Calu3 (cell line): ENCODE measurements at regions not wholly inside any gene's neighbourhood (a gene's known extent, or its start where the extent isn't known, plus 50 kb on each side); places are given as distances from the start of the nearest gene placed in this dataset.

Experiments
- BruUV-seq: library from RNA; stranded (reverse); fragments of 400-500 nt; replicated peaks from 2 replicates; lab custom pipeline; 2021; lab: Mats Ljungman, UMichigan
- CTCF ChIA-PET: fragments of 300-600 bp; sonication (Branson Sonifier 250); formaldehyde crosslinking; loops from one replicate; lab custom pipeline; 2022; ENCODE audit warnings: antibody characterized with exemption; lab: Charles Lee
- DNase-seq: peaks from one replicate; pipeline ENCODE4 v3.0.0; 2022
- H3K27ac Mint-ChIP-seq: one replicate; pipeline ENCODE4 v1.8.0; 2022; ENCODE audit warnings: mixed read lengths; ENCODE audit not compliant: unreplicated experiment
- H3K27me3 Mint-ChIP-seq: one replicate; pipeline ENCODE4 v1.8.0; 2022; ENCODE audit warnings: mixed read lengths; ENCODE audit not compliant: unreplicated experiment
- H3K36me3 Mint-ChIP-seq: one replicate; pipeline ENCODE4 v1.8.0; 2022; ENCODE audit warnings: mild to moderate bottlenecking, moderate library complexity, mixed read lengths; ENCODE audit not compliant: insufficient read depth, unreplicated experiment
- H3K4me1 Mint-ChIP-seq: one replicate; pipeline ENCODE4 v1.8.0; 2022; ENCODE audit warnings: mild to moderate bottlenecking, low read depth, mixed read lengths; ENCODE audit not compliant: unreplicated experiment
- H3K4me3 Mint-ChIP-seq: one replicate; pipeline ENCODE4 v1.8.0; 2022; ENCODE audit warnings: mild to moderate bottlenecking, low read depth, moderate library complexity, mixed read lengths; ENCODE audit not compliant: unreplicated experiment
- H3K9me3 Mint-ChIP-seq: one replicate; pipeline ENCODE4 v1.8.0; 2022; ENCODE audit warnings: low read depth, mixed read lengths; ENCODE audit not compliant: unreplicated experiment
- CTCF ChIP-seq: fragments of 200-600 bp; IDR thresholded peaks from one replicate; pipeline ENCODE4 v1.8.0; 2022; ENCODE audit warnings: antibody characterized with exemption; ENCODE audit not compliant: unreplicated experiment
- intact Hi-C: fragments of 100-400 bp; cut with micrococcal nuclease; formaldehyde crosslinking; loops from one replicate; pipeline ENCODE4 v1.10.0; 2022; ENCODE audit not compliant: unreplicated experiment

GRCh38 chr13:62960723-62961122, 1545.1 kb upstream of the PCDH20 start:
- no peak for DNase-seq
- no peak overlapping the region for H3K27ac Mint-ChIP-seq
- intact Hi-C loops, result no loop called here
- no peaks in the 10 kb centered on the region for H3K27me3 Mint-ChIP-seq
- TF ChIP-seq CTCF, result no peak
- H3K4me1 Mint-ChIP-seq, result no peaks in the 10 kb centered on the region
- BruUV-seq, result no TSS peak
- H3K4me3 Mint-ChIP-seq, result no peak overlapping the region
- no peaks in the 10 kb centered on the region for H3K36me3 Mint-ChIP-seq
- H3K9me3 Mint-ChIP-seq, result peaks cover 5% of the 10 kb centered on the region
- CTCF ChIA-PET, result no interaction called here

GRCh38 chr13:62933809-62934208, 1518.2 kb upstream of the PCDH20 start:
- intact Hi-C loops, result no loop called here
- CTCF ChIA-PET, result no interaction called here
- H3K27ac Mint-ChIP-seq, result no peak overlapping the region
- H3K27me3 Mint-ChIP-seq, result no peaks in the 10 kb centered on the region
- DNase-seq, result no peak
- H3K36me3 Mint-ChIP-seq, result no peaks in the 10 kb centered on the region
- no TSS peak for BruUV-seq
- H3K9me3 Mint-ChIP-seq, result peaks cover 3% of the 10 kb centered on the region
- no peaks in the 10 kb centered on the region for H3K4me1 Mint-ChIP-seq
- TF ChIP-seq CTCF, result no peak
- no peak overlapping the region for H3K4me3 Mint-ChIP-seq

GRCh38 chr13:62932256-62932883, 1516.7 kb upstream of the PCDH20 start:
- Mint-ChIP-seq H3K27ac (no peak overlapping the region), H3K36me3 (no peaks in the 10 kb centered on the region), H3K9me3 (no peaks in the 10 kb centered on the region)

GRCh38 chr13:62931853-62932252, 1516.2 kb upstream of the PCDH20 start:
- H3K27me3 Mint-ChIP-seq, result no peaks in the 10 kb centered on the region
- TF ChIP-seq CTCF, result no peak
- H3K4me3 Mint-ChIP-seq, result no peak overlapping the region
- H3K9me3 Mint-ChIP-seq, result no peaks in the 10 kb centered on the region
- no TSS peak for BruUV-seq
- no peak overlapping the region for H3K27ac Mint-ChIP-seq
- CTCF ChIA-PET, result no interaction called here
- intact Hi-C loops, result no loop called here
- no peaks in the 10 kb centered on the region for H3K4me1 Mint-ChIP-seq
- DNase-seq, result no peak
- H3K36me3 Mint-ChIP-seq, result no peaks in the 10 kb centered on the region

More at GRCh38 chr13:62932256-62932883, 1516.7 kb upstream of the PCDH20 start:
- intact Hi-C loops, result no loop called here
- TF ChIP-seq CTCF, result no peak
- DNase-seq, result no peak
- CTCF ChIA-PET, result no interaction called here
- Mint-ChIP-seq H3K27me3 (no peaks in the 10 kb centered on the region), H3K4me1 (no peaks in the 10 kb centered on the region), H3K4me3 (no peak overlapping the region)
- no TSS peak for BruUV-seq
